ENCODE measurements at regions not wholly inside any gene's neighbourhood (a gene's known extent, or its start where the extent isn't known, plus 50 kb on each side); places are given as distances from the start of the nearest gene placed in this dataset.

- TF ChIP-seq CTCF (IDR thresholded peaks at IDR 0.05), result no peak
- no peak for TF ChIP-seq ZFX (IDR thresholded peaks at IDR 0.05; ENCODE audit: borderline replicate concordance)
These were observed 172.4 kb upstream of the SSTR4 start for GRCh38 chr20:22862671-22863230.
